ENCODE measurements at regions not wholly inside any gene's neighbourhood (a gene's known extent, or its start where the extent isn't known, plus 50 kb on each side); places are given as distances from the start of the nearest gene placed in this dataset.

DNA sequence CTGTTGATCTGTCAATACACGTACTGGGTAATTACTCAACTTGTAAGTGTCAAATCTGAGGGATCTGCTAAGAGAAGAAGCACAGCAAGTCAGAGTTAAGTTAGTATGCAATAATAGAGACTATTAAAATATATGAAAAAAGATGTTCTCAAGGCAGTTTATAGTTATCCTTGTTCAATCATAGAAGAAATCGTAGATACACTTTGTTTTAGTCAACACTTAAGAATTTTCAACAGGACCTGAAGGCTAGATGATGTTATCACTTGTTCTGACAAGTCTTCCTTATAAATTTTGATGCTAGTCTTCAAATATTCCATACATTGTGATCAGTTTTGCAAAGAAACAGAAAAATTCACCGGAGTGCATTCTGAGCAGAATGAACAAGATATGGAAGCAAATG, 91.1 kb upstream of the KCNQ5 start:
- no peak for TF ChIP-seq CTCF (IDR thresholded peaks at IDR 0.05)
- TF ChIP-seq POLR2A (IDR thresholded peaks at IDR 0.05), result no peak

All from esophagus squamous epithelium (tissue), 4 donors.